H4 (cell line): ENCODE measurements at regions not wholly inside any gene's neighbourhood (a gene's known extent, or its start where the extent isn't known, plus 50 kb on each side); places are given as distances from the start of the nearest gene placed in this dataset.
A peak's percentile ranks its signal among the peaks of the same experiment; 100 is the strongest.

Source experiments
- DNase-seq: peaks from one replicate; pipeline ENCODE4 v3.0.0-alpha.2; 2015; ENCODE audit warnings: low spot score

- no peak for DNase-seq
These were observed 190.6 kb downstream of the PHLDA1 start for GRCh38 chr12:75840994-75841355.

GRCh38 chr12:75838309-75838708, 193.3 kb downstream of the PHLDA1 start:
- DNase-seq, result no peak

GRCh38 chr12:75837700-75838099, 193.9 kb downstream of the PHLDA1 start:
- DNase-seq, result no peak

- DNase-seq, result no peak
These were observed 195.0 kb downstream of the PHLDA1 start for GRCh38 chr12:75836533-75836932.

GRCh38 chr12:75834591-75834990, 197.0 kb downstream of the PHLDA1 start:
- DNase-seq, result no peak

- DNase-seq, result no peak
These were observed 198.3 kb downstream of the PHLDA1 start for GRCh38 chr12:75833268-75833667.

- DNase-seq, result no peak
These were observed 200.2 kb downstream of the PHLDA1 start for GRCh38 chr12:75831402-75831801.

- DNase-seq, result no peak
These were observed 204.5 kb downstream of the PHLDA1 start for GRCh38 chr12:75827061-75827460.

- peak; percentile 72 for DNase-seq
These were observed 205.9 kb downstream of the PHLDA1 start for GRCh38 chr12:75825686-75826085.

GRCh38 chr12:75823475-75823874, 208.1 kb downstream of the PHLDA1 start:
- no peak for DNase-seq

- no peak for DNase-seq
These were observed 209.2 kb downstream of the PHLDA1 start for GRCh38 chr12:75822416-75822815.

- DNase-seq, result no peak
These were observed 210.6 kb downstream of the PHLDA1 start for GRCh38 chr12:75820848-75821578.

GRCh38 chr12:75820071-75820470, 211.5 kb downstream of the PHLDA1 start:
- DNase-seq, result no peak

- DNase-seq, result no peak
These were observed 212.1 kb downstream of the PHLDA1 start for GRCh38 chr12:75819512-75819911.

GRCh38 chr12:75818863-75819262, 212.7 kb downstream of the PHLDA1 start:
- DNase-seq, result no peak

- no peak for DNase-seq
These were observed 214.7 kb downstream of the PHLDA1 start for GRCh38 chr12:75816897-75817296.

GRCh38 chr12:75815756-75816155, 215.8 kb downstream of the PHLDA1 start:
- no peak for DNase-seq

GRCh38 chr12:75814851-75815754, 216.5 kb downstream of the PHLDA1 start:
- peak; percentile 40 for DNase-seq

GRCh38 chr12:75813072-75813471, 218.5 kb downstream of the PHLDA1 start:
- DNase-seq, result no peak

GRCh38 chr12:75812271-75813018, 219.1 kb downstream of the PHLDA1 start:
- DNase-seq, result no peak

GRCh38 chr12:75809746-75810145, 221.8 kb downstream of the PHLDA1 start:
- DNase-seq, result no peak

- no peak for DNase-seq
These were observed 224.1 kb downstream of the PHLDA1 start for GRCh38 chr12:75807494-75807893.
